ENCODE measurements at regions not wholly inside any gene's neighbourhood (a gene's known extent, or its start where the extent isn't known, plus 50 kb on each side); places are given as distances from the start of the nearest gene placed in this dataset.

GRCh38 chr6:170483413-170483812, 69.7 kb downstream of the PSMB1 start:
- no peak overlapping the region for H3K4me3 ChIP-seq
- ATAC-seq (ENCODE audit: insufficient number of reproducible peaks, low FRiP score, low read depth), result no peak

GRCh38 chr6:170480050-170480692, 72.9 kb downstream of the PSMB1 start:
- H3K27me3 ChIP-seq (replicated peaks; ENCODE audit: insufficient read depth), result no peaks in the 10 kb centered on the region
- H3K36me3 ChIP-seq, result no peaks in the 10 kb centered on the region
- H3K27ac ChIP-seq, result no peak overlapping the region
- no peak for ATAC-seq (ENCODE audit: insufficient number of reproducible peaks, low FRiP score, low read depth)
- no peak overlapping the region for H3K4me3 ChIP-seq
- DNase-seq (ENCODE audit: low spot score), result no peak
- H3K9me3 ChIP-seq, result no peaks in the 10 kb centered on the region
- TF ChIP-seq CTCF (IDR thresholded peaks at IDR 0.05), result no peak
- peaks cover 0 to 9% of the 10 kb centered on the region in 2 donors for H3K4me1 ChIP-seq (ENCODE audit: control insufficient read depth in 1 of 2, low read depth in 2 of 2)

More at GRCh38 chr6:170483413-170483812, 69.7 kb downstream of the PSMB1 start:
- TF ChIP-seq CTCF (IDR thresholded peaks at IDR 0.05), result no peak
- H3K27me3 ChIP-seq (replicated peaks; ENCODE audit: insufficient read depth), result no peaks in the 10 kb centered on the region
- peaks cover 0 to 9% of the 10 kb centered on the region in 2 donors for H3K4me1 ChIP-seq (ENCODE audit: control insufficient read depth in 1 of 2, low read depth in 2 of 2)
- no peaks in the 10 kb centered on the region for H3K36me3 ChIP-seq
- no peaks in the 10 kb centered on the region for H3K9me3 ChIP-seq
- DNase-seq (ENCODE audit: low spot score), result no peak
- no peak overlapping the region for H3K27ac ChIP-seq

GRCh38 chr6:170476360-170476759, 76.7 kb downstream of the PSMB1 start:
- DNase-seq (ENCODE audit: low spot score) (no peak), ATAC-seq (ENCODE audit: insufficient number of reproducible peaks, low FRiP score, low read depth) (no peak)
- Histone ChIP-seq H3K27ac (no peak overlapping the region), H3K4me3 (no peak overlapping the region), H3K27me3 (replicated peaks; ENCODE audit: insufficient read depth) (no peaks in the 10 kb centered on the region), H3K36me3 (no peaks in the 10 kb centered on the region), H3K9me3 (no peaks in the 10 kb centered on the region), H3K4me1 (ENCODE audit: control insufficient read depth in 1 of 2, low read depth in 2 of 2) (peaks cover 0 to 9% of the 10 kb centered on the region in 2 donors)
- no peak for TF ChIP-seq CTCF (IDR thresholded peaks at IDR 0.05)

- TF ChIP-seq CTCF (IDR thresholded peaks at IDR 0.05), result no peak
- no peak overlapping the region for H3K27ac ChIP-seq
- no peaks in the 10 kb centered on the region for H3K9me3 ChIP-seq
- H3K4me1 ChIP-seq (ENCODE audit: control insufficient read depth in 1 of 2, low read depth in 2 of 2), result peaks cover 0 to 5% of the 10 kb centered on the region in 2 donors
- no peak overlapping the region for H3K4me3 ChIP-seq
- DNase-seq (ENCODE audit: low spot score), result no peak
- no peaks in the 10 kb centered on the region for H3K36me3 ChIP-seq
- no peaks in the 10 kb centered on the region for H3K27me3 ChIP-seq (replicated peaks; ENCODE audit: insufficient read depth)
- ATAC-seq (ENCODE audit: insufficient number of reproducible peaks, low FRiP score, low read depth), result no peak
Measured at GRCh38 chr6:170475118-170475517, 78.0 kb downstream of the PSMB1 start.

GRCh38 chr6:170473801-170474200, 79.3 kb downstream of the PSMB1 start:
- Histone ChIP-seq H3K36me3 (no peaks in the 10 kb centered on the region), H3K27me3 (replicated peaks; ENCODE audit: insufficient read depth) (no peaks in the 10 kb centered on the region), H3K4me3 (no peak overlapping the region), H3K27ac (no peak overlapping the region), H3K9me3 (no peaks in the 10 kb centered on the region), H3K4me1 (ENCODE audit: control insufficient read depth in 1 of 2, low read depth in 2 of 2) (no peaks in the 10 kb centered on the region)
- ATAC-seq (ENCODE audit: insufficient number of reproducible peaks, low FRiP score, low read depth) (no peak), DNase-seq (ENCODE audit: low spot score) (no peak)
- no peak for TF ChIP-seq CTCF (IDR thresholded peaks at IDR 0.05)

Measured in thoracic aorta (tissue), 2 donors.